ENCODE measurements at regions not wholly inside any gene's neighbourhood (a gene's known extent, or its start where the extent isn't known, plus 50 kb on each side); places are given as distances from the start of the nearest gene placed in this dataset.

- no peak overlapping the region for H3K9ac ChIP-seq (ENCODE audit: extremely low read depth, low read length, poor library complexity, severe bottlenecking)
- Mint-ChIP-seq H3K9me3 (peaks cover 13% of the 10 kb centered on the region), H3K27me3 (ENCODE audit: insufficient read depth) (no peaks in the 10 kb centered on the region), H3K36me3 (ENCODE audit: low read depth) (peaks cover 19% of the 10 kb centered on the region), H3K4me1 (peaks cover 6% of the 10 kb centered on the region), H3K4me3 (no peak overlapping the region), H3K27ac (no peak overlapping the region)
- no peak overlapping the region for H3K27ac ChIP-seq (ENCODE audit: low read depth, low read length)
- whole genome bisulfite sequencing, 2 experiments (ENCODE audit: insufficient coverage in 1 of 2, insufficient read length in 1 of 2): 92 to 95% methylated on average over 2 to 5 of the region's 5 CpGs
- DNase-seq: no peak
- H3K4me3 ChIP-seq (ENCODE audit: low read length): no peak overlapping the region
- peaks cover 13% of the 10 kb centered on the region for H3K9me3 ChIP-seq (ENCODE audit: control insufficient read depth, low read length)
- TF ChIP-seq, protein P1, sequence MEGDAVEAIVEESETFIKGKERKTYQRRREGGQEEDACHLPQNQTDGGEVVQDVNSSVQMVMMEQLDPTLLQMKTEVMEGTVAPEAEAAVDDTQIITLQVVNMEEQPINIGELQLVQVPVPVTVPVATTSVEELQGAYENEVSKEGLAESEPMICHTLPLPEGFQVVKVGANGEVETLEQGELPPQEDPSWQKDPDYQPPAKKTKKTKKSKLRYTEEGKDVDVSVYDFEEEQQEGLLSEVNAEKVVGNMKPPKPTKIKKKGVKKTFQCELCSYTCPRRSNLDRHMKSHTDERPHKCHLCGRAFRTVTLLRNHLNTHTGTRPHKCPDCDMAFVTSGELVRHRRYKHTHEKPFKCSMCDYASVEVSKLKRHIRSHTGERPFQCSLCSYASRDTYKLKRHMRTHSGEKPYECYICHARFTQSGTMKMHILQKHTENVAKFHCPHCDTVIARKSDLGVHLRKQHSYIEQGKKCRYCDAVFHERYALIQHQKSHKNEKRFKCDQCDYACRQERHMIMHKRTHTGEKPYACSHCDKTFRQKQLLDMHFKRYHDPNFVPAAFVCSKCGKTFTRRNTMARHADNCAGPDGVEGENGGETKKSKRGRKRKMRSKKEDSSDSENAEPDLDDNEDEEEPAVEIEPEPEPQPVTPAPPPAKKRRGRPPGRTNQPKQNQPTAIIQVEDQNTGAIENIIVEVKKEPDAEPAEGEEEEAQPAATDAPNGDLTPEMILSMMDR (conservative IDR thresholded peaks at IDR 0.05): no peak
- no peaks in the 10 kb centered on the region for H3K4me1 ChIP-seq (ENCODE audit: control insufficient read depth, insufficient read depth, low read length)
- H3K36me3 ChIP-seq (ENCODE audit: control insufficient read depth, insufficient read depth, low read length): peaks cover 3% of the 10 kb centered on the region
- H3K27me3 ChIP-seq (ENCODE audit: control insufficient read depth, insufficient read depth, low read length, poor library complexity, severe bottlenecking): no peaks in the 10 kb centered on the region
These were observed 59.7 kb downstream of the RGS12 start for GRCh38 chr4:3352505-3352904.

DNA sequence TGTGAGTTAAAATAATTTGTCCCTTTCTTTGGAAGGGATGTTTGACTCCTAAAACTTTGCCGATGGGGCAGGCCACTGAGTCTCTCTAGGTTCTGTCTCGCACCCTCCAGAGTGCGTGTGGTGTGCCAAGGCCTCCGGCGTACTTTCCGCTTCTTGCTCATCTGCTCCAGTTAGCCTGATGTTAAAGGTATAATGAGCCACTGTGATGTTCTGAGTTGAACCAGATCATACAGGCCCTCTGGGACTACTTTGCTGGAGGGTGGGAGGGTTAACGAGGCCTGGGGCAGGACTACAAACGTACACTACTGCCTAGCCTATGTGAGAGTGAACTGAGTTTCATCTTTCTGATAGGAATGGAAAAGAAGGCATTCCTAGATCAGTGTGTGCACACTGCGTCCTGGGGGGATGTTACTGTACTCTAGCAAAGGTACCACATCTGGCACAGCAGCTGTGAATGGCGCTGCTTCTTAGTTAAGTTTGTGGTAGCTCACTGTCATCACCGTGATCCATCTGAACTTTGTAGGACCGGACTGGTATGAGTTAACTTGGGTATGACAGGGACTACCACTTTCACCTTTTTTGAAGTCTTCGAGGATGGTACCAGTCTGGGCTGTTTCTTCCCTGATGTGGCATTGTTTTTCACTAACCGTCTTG is 60.2 kb downstream of the RGS12 start:
- no peaks in the 10 kb centered on the region for H3K4me1 ChIP-seq (ENCODE audit: control insufficient read depth, insufficient read depth, low read length)
- peaks cover 6% of the 10 kb centered on the region for H3K4me1 Mint-ChIP-seq
- no peak overlapping the region for H3K9ac ChIP-seq (ENCODE audit: extremely low read depth, low read length, poor library complexity, severe bottlenecking)
- TF ChIP-seq, protein P1 (conservative IDR thresholded peaks at IDR 0.05): no peak
- no peaks in the 10 kb centered on the region for H3K27me3 Mint-ChIP-seq (ENCODE audit: insufficient read depth)
- WGBS, 2 experiments (ENCODE audit: insufficient coverage in 1 of 2, insufficient read length in 1 of 2): 94 to 97% methylated on average over 11 to 14 of the region's 14 CpGs
- no peak for DNase-seq
- H3K27ac Mint-ChIP-seq: no peak overlapping the region
- H3K36me3 ChIP-seq (ENCODE audit: control insufficient read depth, insufficient read depth, low read length): peaks cover 3% of the 10 kb centered on the region
- no peak overlapping the region for H3K27ac ChIP-seq (ENCODE audit: low read depth, low read length)
- no peaks in the 10 kb centered on the region for H3K27me3 ChIP-seq (ENCODE audit: control insufficient read depth, insufficient read depth, low read length, poor library complexity, severe bottlenecking)
- H3K4me3 ChIP-seq (ENCODE audit: low read length): no peak overlapping the region
- H3K4me3 Mint-ChIP-seq: no peak overlapping the region
- H3K9me3 ChIP-seq (ENCODE audit: control insufficient read depth, low read length): peaks cover 13% of the 10 kb centered on the region
- peaks cover 19% of the 10 kb centered on the region for H3K36me3 Mint-ChIP-seq (ENCODE audit: low read depth)
- H3K9me3 Mint-ChIP-seq: peaks cover 13% of the 10 kb centered on the region

DNA sequence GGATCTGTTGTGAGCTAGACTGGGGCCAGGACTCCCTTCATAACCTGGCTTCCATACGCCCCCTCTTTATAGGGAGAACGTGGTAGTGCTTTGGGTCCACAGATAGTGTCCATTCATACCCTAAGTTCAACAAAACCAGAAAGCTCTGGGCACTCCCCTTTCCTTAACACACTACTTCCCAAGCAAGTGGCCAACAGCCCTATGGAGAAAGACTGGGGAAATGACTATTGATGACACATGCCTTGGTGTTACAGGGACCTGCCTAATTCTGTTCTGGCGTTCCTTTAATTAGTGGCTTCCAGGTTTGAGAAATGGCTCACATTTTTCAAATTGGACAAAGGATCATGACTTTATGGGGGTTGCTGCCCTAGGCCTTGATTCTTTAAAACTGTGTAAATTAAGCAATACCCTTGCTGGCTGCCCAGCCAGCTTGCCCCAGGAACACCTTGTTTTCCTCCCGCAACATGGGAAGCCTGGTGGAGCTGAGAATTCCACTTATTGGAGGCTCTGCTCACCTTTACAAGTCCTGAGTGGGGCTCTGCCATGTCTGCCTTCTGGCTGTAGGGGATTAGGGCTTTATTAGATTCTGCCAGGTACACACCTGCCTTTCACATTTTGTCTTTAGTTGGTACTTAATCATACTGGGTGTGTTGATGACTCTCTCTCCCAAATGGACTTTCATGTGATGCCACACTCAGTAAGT is 61.1 kb downstream of the RGS12 start:
- H3K4me3 ChIP-seq (ENCODE audit: low read length): no peak overlapping the region
- Mint-ChIP-seq H3K27me3 (ENCODE audit: insufficient read depth) (no peaks in the 10 kb centered on the region), H3K36me3 (ENCODE audit: low read depth) (peaks cover 19% of the 10 kb centered on the region), H3K9me3 (peaks cover 13% of the 10 kb centered on the region), H3K4me1 (no peaks in the 10 kb centered on the region), H3K4me3 (no peak overlapping the region), H3K27ac (no peak overlapping the region)
- WGBS, 2 experiments (ENCODE audit: insufficient coverage in 1 of 2, insufficient read length in 1 of 2): 98 to 100% methylated on average over 2 to 4 of the region's 4 CpGs
- peaks cover 13% of the 10 kb centered on the region for H3K9me3 ChIP-seq (ENCODE audit: control insufficient read depth, low read length)
- TF ChIP-seq, protein P1 (conservative IDR thresholded peaks at IDR 0.05): no peak
- H3K4me1 ChIP-seq (ENCODE audit: control insufficient read depth, insufficient read depth, low read length): no peaks in the 10 kb centered on the region
- H3K36me3 ChIP-seq (ENCODE audit: control insufficient read depth, insufficient read depth, low read length): peaks cover 3% of the 10 kb centered on the region
- no peak overlapping the region for H3K27ac ChIP-seq (ENCODE audit: low read depth, low read length)
- no peak overlapping the region for H3K9ac ChIP-seq (ENCODE audit: extremely low read depth, low read length, poor library complexity, severe bottlenecking)
- H3K27me3 ChIP-seq (ENCODE audit: control insufficient read depth, insufficient read depth, low read length, poor library complexity, severe bottlenecking): no peaks in the 10 kb centered on the region
- no peak for DNase-seq
